ENCODE measurements at regions not wholly inside any gene's neighbourhood (a gene's known extent, or its start where the extent isn't known, plus 50 kb on each side); places are given as distances from the start of the nearest gene placed in this dataset.

DNA sequence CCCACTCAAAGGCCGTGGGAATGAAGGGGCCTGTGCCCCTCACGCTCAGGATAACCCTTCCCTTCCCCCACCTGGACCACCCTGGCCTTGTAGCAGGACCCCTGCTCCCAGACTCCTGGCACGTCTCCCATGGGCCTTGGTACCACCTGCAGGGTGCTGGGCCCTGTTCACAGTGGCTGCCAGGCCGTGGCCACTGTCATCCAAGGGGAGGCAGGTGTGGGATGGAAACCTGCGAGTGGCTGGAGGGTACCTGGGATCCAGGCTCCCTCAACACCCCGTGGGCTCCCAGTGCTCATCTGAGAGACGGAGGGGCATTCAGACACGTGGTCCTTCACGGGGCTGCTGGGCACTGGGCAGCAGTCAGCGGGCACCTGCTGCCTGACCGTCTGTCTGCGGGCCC is 75.6 kb upstream of the CIBAR2 start:
- DNase-seq (ENCODE audit: low spot score), result no peak

DNA sequence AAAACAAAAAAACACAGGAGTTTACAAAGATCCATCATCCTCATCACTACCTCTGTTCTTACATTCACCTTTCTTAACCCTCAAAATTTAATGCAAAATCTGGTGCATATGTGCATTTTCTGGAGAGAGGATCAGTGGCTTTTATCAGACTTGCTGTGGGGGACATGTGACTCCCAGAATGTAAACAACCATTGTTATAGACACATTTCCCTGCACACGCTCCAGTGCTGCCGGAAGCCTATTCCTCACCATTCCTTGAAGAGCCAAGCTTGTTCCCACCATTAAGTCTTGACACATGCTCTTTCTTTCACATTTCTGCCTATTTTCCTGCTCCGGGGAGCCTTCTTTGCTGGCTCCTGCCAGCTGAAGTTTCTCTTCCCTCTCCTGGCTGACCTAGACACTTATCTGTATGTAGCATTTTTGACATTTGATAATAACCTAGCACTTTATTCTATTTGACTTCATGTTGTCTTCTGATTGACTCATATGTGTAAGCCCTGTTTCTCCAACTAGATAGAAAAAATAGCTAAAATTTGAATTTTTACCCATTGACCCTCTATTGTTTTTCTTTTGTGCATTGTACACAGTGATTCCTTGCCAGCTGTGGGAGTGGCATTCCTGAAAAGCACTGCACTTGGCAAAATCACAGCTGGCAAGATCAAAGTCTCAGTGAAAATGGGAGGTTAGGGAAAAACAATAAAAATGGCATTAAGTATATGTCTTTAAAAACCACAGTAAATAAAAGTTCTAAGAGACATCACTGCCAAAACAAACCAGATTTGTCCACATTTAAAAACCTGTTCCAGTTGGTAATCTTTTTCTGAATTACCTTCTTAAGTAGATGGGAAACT is 76.8 kb upstream of the CIBAR2 start:
- no peak for DNase-seq (ENCODE audit: low spot score)

DNA sequence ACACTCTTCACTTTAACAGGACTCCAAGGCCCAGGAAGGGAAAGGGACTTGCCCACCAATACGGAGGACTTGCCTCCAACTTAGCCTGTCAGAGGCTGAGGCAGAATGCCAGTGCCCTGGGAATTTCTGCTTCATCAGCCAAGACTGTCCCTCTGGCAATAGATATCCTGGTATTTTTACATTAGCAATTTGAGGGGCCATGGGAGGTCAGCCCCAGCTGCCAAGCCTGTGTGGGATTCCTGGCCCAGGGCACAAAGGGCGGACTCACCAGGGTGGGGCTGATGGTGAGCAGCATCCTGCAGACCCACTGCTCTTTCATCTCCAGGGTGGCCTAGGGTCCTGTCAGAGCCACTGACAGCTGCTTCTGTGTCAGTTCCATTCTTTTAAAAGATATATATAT is 78.3 kb upstream of the CIBAR2 start:
- DNase-seq (ENCODE audit: low spot score), result no peak

DNA sequence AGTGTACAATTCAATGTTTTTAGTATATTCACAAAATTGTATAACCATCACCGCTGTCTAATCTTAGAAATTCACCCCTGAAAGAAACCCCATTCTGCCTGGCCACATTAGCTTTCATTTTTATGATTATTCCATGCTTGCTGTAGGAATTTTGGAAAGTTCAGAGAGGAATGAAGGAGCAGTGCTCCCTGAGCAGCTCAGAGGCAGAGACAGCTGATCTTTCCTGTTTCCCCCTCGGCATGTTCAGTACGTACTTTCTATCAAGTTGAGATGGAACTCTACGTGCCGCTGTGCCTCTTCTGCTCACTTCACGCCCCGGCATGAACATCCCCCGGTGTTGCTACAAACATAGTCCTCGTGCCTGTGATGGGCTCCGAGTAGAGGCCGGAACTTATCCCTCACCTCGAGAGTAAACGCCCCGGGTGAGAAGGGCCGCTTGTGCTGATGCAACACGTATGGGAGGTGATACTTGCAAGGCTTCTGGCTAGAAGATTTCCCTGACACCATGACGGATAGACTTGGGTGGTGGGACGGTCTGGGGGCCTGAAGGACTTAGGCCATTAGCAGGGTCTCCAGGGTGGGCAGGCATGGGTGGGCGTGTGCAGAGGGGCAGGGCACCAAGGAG is 79.2 kb upstream of the CIBAR2 start:
- no peak for DNase-seq (ENCODE audit: low spot score)

DNA sequence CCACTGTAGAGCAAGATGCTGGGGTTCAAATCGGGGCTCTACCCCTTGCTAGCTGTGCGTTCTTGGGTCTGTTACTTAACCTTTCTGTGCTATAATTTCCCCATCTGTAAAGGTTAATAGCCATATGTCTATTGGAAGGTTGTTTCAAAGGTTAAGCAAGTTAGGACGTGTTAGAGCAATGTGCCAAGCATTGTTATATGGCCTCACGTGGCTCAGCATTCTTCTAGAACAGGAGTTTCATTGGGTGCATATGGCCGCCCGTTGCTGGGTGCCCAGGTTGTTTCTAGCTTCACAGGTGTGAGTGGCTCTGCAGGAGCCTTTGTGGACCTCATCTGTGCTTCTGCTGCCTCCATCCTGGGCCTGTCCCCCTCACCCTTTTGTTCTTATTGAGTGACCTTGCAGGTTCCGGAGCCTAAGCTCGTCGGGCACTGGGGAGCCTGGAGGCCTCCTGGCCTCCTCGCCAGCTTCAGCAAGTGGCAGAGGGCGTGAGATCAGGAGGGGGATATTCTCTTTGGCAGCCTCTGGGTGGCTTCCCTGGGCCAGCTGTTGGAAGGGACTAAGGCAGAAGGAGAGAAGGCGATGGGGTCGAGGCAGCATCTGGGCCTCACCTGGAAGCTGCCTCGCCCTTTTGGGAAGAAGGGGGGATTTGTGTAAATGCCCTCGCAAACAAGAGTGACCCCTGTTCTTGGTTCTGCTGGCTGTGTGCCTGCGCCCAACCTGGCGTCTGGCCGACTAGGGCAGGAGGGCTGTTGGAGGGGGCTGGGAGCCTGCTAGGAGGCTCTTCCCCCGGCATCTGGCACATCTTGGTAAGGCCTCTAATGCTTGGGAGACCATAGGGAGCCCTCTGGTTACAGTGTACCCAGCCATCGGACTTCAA is 80.2 kb upstream of the CIBAR2 start:
- DNase-seq (ENCODE audit: low spot score), result no peak

DNA sequence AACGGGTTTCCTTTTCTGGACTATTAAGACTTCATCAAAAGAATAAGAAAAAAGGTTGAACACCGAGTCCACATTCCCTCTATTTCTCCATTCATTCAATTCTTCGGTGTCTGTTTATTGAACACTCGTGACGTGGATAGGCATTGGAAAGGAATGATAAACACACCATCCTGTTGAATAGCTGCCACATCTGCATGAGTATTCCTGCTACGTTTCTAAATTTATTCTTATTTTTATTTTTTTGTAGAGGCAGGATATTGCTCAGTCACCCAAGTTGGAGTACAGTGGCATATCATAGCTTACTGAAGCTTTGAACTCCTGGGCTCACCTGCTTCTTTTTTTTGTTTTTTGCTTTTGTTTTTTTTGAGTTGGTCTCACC is 80.8 kb upstream of the CIBAR2 start:
- DNase-seq (ENCODE audit: low spot score), result no peak

DNA sequence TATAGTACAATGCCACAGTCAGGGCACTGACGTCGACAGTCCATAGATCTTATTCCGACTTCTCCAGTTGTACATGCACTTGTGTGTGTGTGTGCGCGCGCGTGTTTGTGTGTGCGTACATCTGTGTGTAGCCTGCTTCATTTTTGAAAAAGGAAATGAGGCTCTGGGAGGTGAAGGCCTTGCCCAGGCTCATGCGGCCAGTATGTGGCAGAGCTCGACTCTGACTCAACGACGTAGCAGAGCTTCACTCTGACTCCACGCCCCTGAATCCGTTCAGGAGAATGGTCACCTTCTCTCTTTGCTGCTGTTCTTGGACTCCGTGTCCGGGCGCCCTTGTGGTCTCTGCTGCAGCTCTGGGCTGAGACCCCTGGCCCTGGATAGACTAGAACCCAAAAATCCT is 81.6 kb upstream of the CIBAR2 start:
- no peak for DNase-seq (ENCODE audit: low spot score)

DNA sequence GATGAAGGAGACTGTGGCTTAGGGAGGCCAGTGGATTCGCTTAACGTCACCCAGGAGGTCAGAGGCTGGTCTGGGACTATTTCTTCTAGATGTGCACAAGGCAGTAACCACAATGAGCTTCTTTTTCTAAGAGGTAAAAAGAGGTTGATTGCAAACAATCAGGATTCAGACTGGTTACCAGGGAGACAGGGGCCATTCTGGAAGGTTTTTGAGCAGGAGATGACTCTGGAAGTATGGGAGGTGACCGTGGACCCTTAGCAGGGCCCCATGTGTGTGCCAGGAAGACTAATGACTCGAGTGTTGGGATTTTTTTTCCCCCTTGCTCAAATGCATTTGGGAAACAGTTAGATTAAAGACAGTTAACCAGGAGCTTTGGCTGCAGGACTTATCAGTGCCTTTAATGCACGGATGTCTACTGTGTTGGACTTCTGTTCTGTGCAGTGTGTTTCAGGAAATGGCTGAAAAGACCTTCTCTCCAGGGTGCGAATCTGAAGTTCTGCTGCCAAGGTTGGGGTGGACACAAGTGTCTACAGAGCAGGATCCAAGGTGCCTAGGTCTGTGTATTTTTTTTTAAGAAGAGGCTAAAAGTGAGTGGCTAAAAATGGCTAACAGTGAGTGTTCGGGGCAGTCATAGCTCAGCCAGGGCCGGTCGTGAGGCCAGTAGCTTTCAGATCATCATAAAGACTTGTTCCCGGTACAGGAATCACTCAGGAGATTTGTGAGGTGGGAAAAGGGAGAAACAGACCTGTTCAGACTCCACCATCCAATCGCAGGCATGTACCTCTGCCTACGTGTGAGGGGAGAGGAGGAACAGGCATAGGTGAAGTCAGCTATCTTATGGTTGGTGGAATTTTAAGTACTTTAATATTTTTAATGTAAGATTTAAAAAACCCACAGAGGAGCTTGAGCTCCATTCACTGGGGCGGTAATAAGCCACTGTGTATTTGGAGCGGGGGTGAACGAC is 82.3 kb upstream of the CIBAR2 start:
- DNase-seq (ENCODE audit: low spot score), result peak; percentile 34

DNA sequence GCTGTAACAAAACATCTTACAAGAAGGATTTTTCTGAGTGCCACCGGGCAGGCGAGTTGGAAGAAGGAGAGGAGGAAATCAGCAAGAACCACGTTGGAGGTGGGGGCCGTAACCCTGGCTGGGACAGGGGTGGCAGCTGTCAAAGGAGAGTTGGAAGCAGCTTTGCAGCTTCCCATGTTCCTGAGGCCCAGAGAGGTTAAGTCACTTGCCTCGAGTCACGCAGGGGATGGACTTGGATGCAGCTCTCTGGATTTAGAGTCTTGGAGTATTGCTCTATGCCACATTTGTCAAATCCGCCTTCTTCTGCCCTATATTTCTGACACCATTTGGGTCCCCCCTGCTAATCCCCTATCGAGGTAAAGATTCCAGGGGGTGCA is 83.0 kb upstream of the CIBAR2 start:
- DNase-seq (ENCODE audit: low spot score), result no peak

DNA sequence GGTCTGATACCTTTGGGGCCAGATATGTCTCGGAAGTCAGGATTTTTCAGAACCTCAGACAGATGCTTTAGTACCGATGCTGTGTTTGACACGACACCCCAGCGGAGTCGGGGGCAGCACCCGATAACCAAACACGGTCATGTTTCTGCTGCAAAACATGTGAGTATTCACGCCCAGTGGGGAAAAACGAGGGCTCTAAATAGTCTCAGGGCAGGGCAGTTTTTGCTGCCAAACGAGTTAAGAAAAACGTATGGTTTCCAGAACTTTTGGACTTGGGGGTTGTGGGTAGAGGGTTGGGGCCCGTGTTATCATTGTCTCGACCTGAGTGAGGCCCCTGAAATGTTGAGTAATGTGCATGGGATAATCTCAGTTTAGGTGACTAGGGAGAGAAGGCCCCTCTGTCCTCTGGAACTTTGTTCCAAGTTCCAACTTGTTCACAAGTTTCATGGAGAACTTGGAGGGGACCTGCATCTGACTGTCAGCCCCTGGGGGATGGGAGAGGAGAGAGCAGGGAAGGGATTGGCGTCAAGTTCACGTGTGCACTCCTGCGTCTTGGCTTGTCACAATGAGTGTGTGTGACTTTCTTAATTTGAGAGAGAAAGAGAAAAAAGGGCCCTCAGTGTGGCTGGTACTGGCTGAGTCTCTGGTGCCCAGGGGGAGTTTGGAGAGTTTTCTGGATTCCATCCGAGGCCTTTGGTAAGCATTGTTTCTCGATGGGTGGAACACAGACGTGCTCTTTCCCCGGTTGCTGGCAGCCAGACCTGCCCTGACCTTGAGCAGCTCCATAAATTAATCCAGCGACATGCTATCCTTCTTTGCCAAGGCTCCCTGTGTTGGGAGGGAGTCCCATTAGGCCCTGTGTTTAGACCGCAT is 83.9 kb upstream of the CIBAR2 start:
- no peak for DNase-seq (ENCODE audit: low spot score)

DNA sequence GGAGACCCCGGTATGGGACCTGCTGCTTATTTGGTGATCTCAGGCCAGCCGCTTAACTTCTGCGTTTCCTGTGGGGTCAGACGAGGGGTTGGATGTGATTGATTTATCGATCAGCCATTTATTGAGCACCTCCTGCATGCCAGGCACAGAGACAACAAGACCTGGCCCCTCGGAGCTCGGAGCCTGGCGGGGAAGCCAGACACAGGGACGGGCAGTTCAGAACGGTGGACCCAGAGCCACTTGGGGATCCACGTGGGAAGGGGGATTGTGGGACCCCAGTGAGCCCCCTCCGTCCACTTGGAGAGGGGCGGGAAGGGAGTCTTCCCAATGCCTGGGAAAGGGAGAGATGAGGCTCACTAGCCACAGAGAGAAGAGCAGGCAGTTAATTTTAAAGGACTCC is 84.7 kb upstream of the CIBAR2 start:
- DNase-seq (ENCODE audit: low spot score), result no peak

DNA sequence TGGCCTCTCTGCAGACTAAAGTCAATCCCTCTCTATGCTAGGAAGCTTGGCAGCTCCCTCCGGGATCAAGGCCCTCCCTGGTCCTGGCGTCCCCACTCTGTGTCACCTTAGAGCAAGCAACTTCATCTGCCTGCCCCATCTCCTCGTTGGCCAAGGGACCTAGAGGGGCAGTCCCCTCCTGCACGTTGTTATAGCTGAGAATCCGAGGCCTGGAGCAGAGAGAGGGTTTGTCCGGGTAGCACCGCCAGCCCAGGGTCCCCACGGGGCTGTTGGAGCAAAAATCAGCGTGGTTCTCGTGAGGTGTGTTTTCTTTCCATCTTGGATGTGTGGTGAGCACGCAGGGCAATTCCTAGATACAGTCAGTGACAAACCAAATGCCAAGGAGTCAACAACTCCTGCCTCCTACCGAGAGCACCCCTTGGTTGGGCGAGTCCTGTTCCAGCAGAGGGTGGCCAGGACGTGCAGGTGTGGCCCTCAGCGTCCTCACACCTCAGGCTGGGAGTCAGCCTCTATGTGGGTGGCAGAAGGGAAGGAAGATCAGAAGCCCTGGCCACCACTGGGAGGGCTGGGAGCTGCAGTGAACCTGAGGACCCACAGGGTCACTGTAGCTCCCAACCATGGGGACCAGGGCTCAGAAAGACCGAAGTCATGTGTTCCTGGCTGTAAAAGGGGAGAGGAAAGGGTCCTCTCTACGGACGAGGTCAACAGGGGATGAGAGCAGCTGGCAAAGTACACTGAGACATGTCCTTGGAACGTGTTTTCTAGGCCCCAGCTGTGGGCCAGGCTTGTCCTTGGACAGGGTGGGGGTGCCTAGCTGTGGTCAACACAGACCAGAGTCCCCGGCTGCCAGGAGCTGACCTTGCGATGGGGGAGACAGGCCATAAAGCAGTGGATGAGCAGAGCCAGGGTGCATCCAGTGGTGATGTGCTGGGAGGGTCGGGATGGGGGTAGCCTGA is 85.6 kb upstream of the CIBAR2 start:
- DNase-seq (ENCODE audit: low spot score), result no peak

DNA sequence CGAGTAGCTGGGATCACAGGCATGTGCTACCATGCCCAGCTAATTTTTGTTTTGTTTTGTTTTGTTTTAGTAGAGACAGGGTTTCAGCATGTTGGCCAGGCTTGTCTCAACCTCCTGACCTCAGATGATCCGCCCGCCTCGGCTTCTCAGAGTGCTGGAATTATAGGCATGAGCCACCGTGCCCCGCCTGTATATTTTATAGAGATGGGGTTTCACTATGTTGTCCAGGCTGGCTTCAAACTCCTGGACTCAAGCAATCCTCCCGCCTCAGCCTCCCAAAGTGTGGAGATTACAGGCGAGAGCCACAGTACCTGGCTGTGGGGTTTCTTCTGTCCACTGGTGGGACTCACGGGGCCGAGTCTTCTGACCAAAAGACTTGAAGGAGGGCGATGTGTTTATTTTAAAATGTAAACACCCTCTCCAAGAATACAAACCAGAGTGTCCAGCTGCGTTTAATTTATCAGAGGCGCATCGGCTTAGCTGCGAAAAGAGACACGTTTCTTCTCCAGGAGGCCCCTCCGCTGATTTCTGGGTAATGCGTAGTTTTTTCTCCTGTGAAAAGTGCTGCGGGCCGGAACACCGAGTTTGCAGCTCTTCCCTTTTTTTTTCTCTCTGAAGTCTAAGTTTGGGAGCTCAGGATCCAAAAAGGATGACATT is 86.9 kb upstream of the CIBAR2 start:
- DNase-seq (ENCODE audit: low spot score), result no peak

DNA sequence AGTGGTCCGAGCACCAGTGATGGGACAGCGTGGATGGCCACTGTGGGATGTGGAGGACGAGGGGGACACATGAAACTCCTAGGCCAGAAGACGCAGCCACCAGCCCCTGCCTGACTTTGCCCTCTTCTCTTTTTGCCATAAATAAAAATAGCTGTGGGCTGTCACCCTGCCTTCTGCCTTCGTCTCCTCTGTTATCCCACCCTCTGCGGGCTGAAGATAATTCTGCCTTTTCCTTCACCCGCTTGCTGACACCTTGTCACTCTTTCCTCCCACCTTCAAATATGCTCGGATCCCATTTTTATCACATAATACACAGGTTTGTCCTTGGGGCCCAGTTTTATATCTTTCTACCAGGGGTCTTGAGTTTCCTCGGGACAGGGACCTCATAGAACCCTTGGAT is 87.6 kb upstream of the CIBAR2 start:
- no peak for DNase-seq (ENCODE audit: low spot score)

DNA sequence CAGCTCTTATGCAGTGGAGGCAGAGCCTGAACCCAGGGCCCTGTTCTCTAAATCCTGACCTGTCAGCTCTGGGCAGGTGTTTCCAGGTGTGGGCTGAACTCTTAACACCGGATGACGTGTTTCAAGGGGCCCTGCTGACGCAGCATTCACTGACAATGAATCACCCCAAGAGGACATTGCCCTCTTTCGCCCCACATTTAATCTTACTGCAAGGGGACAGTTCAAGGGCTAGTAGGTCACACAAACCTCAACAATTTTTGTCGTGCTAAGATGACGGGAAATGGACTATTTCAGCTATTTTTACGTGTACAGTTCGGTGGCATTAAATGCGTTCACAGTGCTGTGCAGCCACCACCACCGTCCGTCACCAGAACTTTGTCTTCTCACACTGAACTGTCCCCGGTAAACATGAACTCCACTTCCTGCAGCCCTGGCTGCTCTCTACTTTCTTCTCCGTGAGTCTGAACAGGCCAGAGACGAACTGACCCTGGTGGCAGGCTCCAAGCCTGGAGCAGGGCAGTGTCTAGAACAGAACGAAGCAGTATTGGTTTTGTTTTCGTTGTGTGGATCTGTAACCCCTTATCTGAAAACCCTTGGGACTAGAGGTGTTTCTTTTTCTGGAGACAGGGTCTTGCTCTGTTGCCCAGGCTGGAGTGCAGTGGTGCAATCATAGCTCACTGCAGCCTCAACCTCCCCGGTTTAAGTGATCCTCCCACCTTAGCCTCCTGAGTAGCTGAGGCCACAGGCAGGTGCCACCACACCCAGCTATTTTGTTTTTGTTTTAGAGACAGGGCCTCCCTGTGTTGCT is 88.4 kb upstream of the CIBAR2 start:
- DNase-seq (ENCODE audit: low spot score), result no peak

DNA sequence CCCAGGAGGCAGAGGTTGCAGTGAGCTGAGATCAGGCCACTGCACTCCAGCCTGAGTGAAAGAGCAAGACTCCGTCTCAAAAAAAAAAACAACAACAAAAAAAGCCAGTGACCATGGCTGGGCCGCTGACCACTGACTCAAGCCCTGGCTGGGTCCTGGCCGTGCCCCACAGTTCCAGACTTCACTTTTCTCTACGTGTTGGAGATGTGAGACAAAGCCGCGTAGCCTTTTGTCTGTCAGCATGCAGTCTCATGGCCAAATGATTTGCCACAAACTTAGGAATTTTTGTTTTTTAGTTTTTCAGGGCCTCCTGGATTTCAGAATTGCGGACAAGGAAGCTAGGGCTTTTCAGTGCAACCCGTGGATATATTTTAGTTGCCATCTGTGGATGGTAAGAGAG is 89.3 kb upstream of the CIBAR2 start:
- no peak for DNase-seq (ENCODE audit: low spot score)

DNA sequence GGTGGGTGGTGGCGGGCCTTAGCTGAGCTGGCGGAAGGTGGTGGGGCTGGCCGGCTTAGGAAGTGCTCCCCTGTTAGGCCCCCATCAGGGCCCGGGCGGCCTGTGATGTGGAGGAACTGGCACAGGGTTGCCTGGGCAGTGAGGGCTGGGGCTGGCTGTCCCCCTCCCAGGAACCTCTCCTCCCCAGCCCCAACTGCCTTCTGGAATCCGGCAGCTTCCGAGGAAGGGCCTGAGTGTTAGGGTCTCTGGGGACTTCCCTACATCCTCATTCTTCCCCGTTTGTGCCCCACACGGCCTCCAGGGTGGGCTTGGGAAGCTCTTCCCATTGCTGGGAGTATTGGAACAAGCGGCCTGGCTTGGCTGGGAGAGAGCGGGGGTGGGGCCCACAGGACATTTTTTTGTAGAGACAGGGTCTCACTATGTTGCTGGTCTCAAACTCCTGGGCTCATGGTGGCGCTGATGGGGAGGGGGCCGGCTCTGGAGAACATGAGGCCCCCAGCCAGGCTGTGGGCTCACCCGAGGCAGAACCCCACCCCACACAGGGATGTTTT is 89.9 kb upstream of the CIBAR2 start:
- no peak for DNase-seq (ENCODE audit: low spot score)
